Activated CD8-positive, alpha-beta T cell treated with anti-CD3 and anti-CD28 coated beads for 36 hours (primary cell): ENCODE measurements at regions not wholly inside any gene's neighbourhood (a gene's known extent, or its start where the extent isn't known, plus 50 kb on each side); places are given as distances from the start of the nearest gene placed in this dataset.
"Not testable (repeated sequence)": the region's sequence is repeated elsewhere in the genome, so short reads cannot be mapped to it uniquely, and the experiment has no call there.

Experiments used
- ATAC-seq: fragments of 200-7000 bp; cut with Tn5 transposase; one replicate; pipeline ENCODE4 v1.10.0; 2021; ENCODE audit warnings: mild to moderate bottlenecking, moderate library complexity
- CTCF ChIA-PET: fragments of 350-600 bp; sonication (Branson Sonifier 250); formaldehyde crosslinking; loops from one replicate; lab custom pipeline; 2021; ENCODE audit warnings: antibody characterized with exemption; lab: Charles Lee
- POLR2A ChIA-PET: fragments of 350-600 bp; sonication (Branson Sonifier 250); formaldehyde crosslinking; loops from one replicate; lab custom pipeline; 2021; ENCODE audit warnings: antibody characterized with exemption; lab: Charles Lee
- DNase-seq: peaks from one replicate; pipeline ENCODE4 v3.0.0-alpha.2; 2020
- H3K27ac Mint-ChIP-seq: one replicate; pipeline ENCODE4 v1.8.0; 2021; ENCODE audit warnings: mild to moderate bottlenecking, mixed read lengths
- H3K27me3 Mint-ChIP-seq: one replicate; pipeline ENCODE4 v1.8.0; 2021; ENCODE audit warnings: mixed read lengths
- H3K36me3 Mint-ChIP-seq: one replicate; pipeline ENCODE4 v1.8.0; 2021; ENCODE audit warnings: low read depth, mixed read lengths
- H3K4me1 Mint-ChIP-seq: one replicate; pipeline ENCODE4 v1.8.0; 2021; ENCODE audit warnings: low read depth, mixed read lengths
- H3K4me3 Mint-ChIP-seq: one replicate; pipeline ENCODE4 v1.8.0; 2021; ENCODE audit warnings: mild to moderate bottlenecking, moderate library complexity, mixed read lengths
- H3K9me3 Mint-ChIP-seq: one replicate; pipeline ENCODE4 v1.8.0; 2021; ENCODE audit warnings: mixed read lengths
- intact Hi-C: fragments of 100-400 bp; cut with micrococcal nuclease; formaldehyde crosslinking; loops from one replicate; pipeline ENCODE4 v1.10.0; 2022
- TF ChIP-seq, protein P1 (sequence below): fragments of 200-600 bp; IDR thresholded peaks from one replicate; pipeline ENCODE4 v1.8.0; 2022; ENCODE audit warnings: antibody characterized with exemption, mild to moderate bottlenecking

DNA sequence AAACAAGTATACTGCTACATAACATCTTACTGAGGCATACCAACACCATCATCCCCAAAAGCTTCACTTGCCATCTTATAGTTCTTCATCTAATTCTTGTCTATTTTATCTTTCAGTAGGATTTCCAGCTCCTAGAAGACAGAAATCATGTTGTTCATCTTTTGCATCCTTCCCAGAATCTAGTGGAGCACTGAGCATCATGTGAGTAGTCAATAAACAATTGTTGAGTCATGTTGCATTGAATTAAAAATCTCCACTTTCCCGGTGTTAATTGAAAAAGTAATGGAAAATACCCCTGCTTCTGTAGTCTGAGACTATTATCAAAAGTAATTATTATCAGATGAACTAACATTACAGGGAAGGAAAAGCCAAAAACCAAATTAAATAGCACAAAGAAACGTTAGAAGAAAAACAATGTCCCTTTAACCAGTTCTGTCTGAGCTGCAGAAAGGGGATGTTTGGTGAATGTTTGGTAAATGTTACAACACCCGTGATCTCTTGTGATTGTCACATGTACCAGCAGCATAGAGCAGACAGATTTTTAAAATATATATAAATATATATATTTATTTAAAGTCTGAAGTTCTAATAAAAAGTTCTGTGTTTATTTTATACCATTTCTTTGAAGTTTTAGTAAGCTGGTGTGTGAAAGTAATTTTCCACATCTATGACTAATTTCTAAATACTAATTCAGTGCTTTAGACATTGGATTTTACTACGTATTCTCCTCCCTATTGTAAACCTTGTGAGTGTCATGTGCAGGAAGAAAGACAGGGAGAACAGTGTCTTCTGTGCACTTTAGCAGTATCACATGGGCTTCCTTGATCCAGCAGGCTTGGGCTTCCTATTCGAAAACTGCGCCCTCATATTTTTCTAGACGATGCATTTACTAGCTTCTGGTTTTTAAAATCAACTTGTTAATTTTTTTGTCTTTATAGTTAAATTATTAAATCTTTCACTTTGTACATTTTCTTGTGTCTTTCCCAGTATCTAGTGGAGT, 85.6 kb downstream of the RAP2B start:
- Mint-ChIP-seq H3K36me3 (no peaks in the 10 kb centered on the region), H3K27me3 (no peaks in the 10 kb centered on the region), H3K4me1 (peaks cover 19% of the 10 kb centered on the region), H3K27ac (no peak overlapping the region), H3K4me3 (no peak overlapping the region), H3K9me3 (peaks cover 2% of the 10 kb centered on the region)
- intact Hi-C loops = no loop called here
- ATAC-seq (no peak), DNase-seq (no peak)
- TF ChIP-seq, protein P1, sequence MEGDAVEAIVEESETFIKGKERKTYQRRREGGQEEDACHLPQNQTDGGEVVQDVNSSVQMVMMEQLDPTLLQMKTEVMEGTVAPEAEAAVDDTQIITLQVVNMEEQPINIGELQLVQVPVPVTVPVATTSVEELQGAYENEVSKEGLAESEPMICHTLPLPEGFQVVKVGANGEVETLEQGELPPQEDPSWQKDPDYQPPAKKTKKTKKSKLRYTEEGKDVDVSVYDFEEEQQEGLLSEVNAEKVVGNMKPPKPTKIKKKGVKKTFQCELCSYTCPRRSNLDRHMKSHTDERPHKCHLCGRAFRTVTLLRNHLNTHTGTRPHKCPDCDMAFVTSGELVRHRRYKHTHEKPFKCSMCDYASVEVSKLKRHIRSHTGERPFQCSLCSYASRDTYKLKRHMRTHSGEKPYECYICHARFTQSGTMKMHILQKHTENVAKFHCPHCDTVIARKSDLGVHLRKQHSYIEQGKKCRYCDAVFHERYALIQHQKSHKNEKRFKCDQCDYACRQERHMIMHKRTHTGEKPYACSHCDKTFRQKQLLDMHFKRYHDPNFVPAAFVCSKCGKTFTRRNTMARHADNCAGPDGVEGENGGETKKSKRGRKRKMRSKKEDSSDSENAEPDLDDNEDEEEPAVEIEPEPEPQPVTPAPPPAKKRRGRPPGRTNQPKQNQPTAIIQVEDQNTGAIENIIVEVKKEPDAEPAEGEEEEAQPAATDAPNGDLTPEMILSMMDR = no peak
- CTCF ChIA-PET = interaction anchor here (1.2 kb wide), 1 partner anchor 10 kb away, joined by 5 read pairs; no protein-coding TSS in a partner anchor
- POLR2A ChIA-PET = interaction anchor here (0.7 kb wide), 1 partner anchor 112 kb away, joined by 3 read pairs; no protein-coding TSS in a partner anchor

DNA sequence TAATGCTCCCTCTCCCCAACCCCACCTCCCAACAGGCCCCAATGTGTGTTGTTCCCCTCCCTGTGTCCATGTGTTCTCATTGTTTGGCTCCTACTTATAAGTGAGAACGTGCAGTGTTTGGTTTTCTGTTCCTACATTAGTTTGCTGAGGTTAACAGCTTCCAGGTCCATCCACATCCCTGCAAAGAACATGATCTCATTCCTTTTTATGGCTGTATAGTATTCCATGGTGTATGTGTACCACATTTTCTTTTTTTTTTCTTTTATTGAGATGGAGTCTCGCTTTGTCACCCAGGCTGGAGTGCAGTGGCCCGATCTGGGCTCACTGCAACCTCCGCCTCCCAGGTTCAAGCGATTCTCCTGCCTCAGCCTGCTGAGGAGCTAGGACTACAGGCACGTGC, 86.8 kb downstream of the RAP2B start:
- H3K9me3 Mint-ChIP-seq, H3K27me3 Mint-ChIP-seq, POLR2A ChIA-PET, H3K27ac Mint-ChIP-seq, H3K36me3 Mint-ChIP-seq, ATAC-seq, H3K4me3 Mint-ChIP-seq, CTCF ChIA-PET, intact Hi-C loops, DNase-seq: not testable (repeated sequence)
- H3K4me1 Mint-ChIP-seq = peaks cover 19% of the 10 kb centered on the region

DNA sequence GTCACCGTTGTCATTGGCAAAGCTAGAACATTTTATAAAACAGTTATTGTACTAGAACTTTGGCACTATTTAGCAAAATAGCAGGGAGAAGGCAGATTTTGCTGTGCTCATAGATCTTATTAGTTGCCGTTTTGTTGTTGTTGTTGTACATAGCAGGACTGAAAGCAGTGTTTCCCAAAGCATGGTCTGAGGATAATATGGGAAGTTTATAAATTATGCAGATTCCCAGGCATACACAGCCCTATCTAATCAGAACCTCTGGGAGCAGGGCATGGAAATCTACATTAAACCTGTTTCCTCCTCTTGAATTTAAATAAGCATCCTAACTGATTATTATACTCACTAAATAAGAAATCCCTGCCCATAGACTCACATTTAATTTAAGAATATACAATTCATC, 87.9 kb downstream of the RAP2B start:
- H3K27me3 Mint-ChIP-seq = no peaks in the 10 kb centered on the region
- no peaks in the 10 kb centered on the region for H3K36me3 Mint-ChIP-seq
- peaks cover 2% of the 10 kb centered on the region for H3K9me3 Mint-ChIP-seq
- no peak overlapping the region for H3K4me3 Mint-ChIP-seq
- ATAC-seq = no peak
- ChIA-PET CTCF (no interaction called here), POLR2A (no interaction called here)
- H3K27ac Mint-ChIP-seq = no peak overlapping the region
- DNase-seq = no peak
- intact Hi-C loops = no loop called here
- TF ChIP-seq, protein P1 = no peak
- peaks cover 16% of the 10 kb centered on the region for H3K4me1 Mint-ChIP-seq

DNA sequence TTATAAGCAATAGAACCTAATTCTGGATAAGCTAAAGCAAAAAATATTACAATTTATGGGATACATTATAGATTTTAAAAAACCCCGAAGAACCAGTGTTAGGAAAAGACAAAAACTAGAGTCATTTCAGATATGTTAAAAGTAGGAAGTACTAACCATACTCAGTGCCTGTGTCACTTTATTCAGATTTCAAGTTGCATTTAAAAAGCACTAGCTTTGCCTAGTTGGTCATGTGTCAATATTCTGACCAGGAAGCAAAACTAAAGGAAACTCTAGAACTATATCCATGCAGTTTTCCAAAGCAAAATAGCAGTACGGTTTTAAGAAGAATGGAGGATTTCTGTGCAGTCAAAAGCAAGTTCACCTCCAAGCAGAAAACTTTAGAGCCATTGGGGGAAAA, 88.4 kb downstream of the RAP2B start:
- Mint-ChIP-seq H3K36me3 (no peaks in the 10 kb centered on the region), H3K9me3 (peaks cover 2% of the 10 kb centered on the region), H3K4me3 (no peak overlapping the region), H3K4me1 (peaks cover 16% of the 10 kb centered on the region), H3K27me3 (no peaks in the 10 kb centered on the region), H3K27ac (no peak overlapping the region)
- intact Hi-C loops = no loop called here
- TF ChIP-seq, protein P1 = no peak
- ChIA-PET POLR2A (no interaction called here), CTCF (no interaction called here)
- ATAC-seq = no peak
- DNase-seq = no peak

DNA sequence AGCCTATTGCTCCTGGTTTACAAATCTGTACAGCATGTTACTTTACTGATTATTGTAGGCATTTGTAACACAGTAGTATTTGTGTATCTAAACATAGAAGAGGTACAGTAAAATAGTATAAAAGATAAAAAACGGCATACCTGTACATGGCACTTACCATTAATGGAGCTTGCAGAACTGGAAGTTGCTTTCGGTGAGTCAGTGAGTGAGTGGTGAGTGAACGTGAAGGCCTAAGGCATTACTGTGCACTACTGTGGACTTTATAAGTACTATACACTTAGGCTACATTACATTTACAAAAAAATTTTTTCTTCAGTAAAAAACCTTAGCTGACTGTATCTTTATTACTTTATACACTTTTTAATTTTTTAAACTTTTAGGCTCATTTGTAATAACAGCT, 90.9 kb downstream of the RAP2B start:
- Mint-ChIP-seq H3K27me3 (no peaks in the 10 kb centered on the region), H3K4me3 (no peak overlapping the region), H3K9me3 (peaks cover 2% of the 10 kb centered on the region), H3K27ac (no peak overlapping the region), H3K4me1 (peaks cover 14% of the 10 kb centered on the region), H3K36me3 (no peaks in the 10 kb centered on the region)
- intact Hi-C loops = no loop called here
- ChIA-PET POLR2A (interaction anchor here (0.6 kb wide), 1 partner anchor 65 kb away, joined by 3 read pairs; no protein-coding TSS in a partner anchor), CTCF (interaction anchor here (0.9 kb wide), 1 partner anchor 34 kb away, joined by 3 read pairs; no protein-coding TSS in a partner anchor)
- TF ChIP-seq, protein P1 = no peak
- ATAC-seq (no peak), DNase-seq (no peak)
